IgD-negative memory B cell (primary cell): ENCODE measurements at regions not wholly inside any gene's neighbourhood (a gene's known extent, or its start where the extent isn't known, plus 50 kb on each side); places are given as distances from the start of the nearest gene placed in this dataset.
"Not testable (repeated sequence)": the region's sequence is repeated elsewhere in the genome, so short reads cannot be mapped to it uniquely, and the experiment has no call there.

Source experiments
- H3K27ac Mint-ChIP-seq, 3 donors: one replicate each; pipeline ENCODE4 v1.8.0; 2020 to 2022; ENCODE audit warnings: mild to moderate bottlenecking in 3 of 3, mixed read lengths in 3 of 3, moderate library complexity in 1 of 3
- H3K27me3 Mint-ChIP-seq: one replicate; pipeline ENCODE4 v1.8.0; 2021; ENCODE audit warnings: mixed read lengths
- H3K36me3 Mint-ChIP-seq: one replicate; pipeline ENCODE4 v1.8.0; 2020; ENCODE audit warnings: mild to moderate bottlenecking, mixed read lengths
- H3K4me1 Mint-ChIP-seq, 3 donors: one replicate each; pipeline ENCODE4 v1.8.0; 2020 to 2022; ENCODE audit warnings: mixed read lengths in 3 of 3, mild to moderate bottlenecking in 1 of 3
- H3K4me3 Mint-ChIP-seq, 4 donors: one replicate each; pipeline ENCODE4 v1.8.0; 2020 to 2022; ENCODE audit warnings: mild to moderate bottlenecking in 4 of 4, mixed read lengths in 4 of 4, moderate library complexity in 3 of 4
- H3K9me3 Mint-ChIP-seq, 3 donors: one replicate each; pipeline ENCODE4 v1.8.0; 2020 to 2021; ENCODE audit warnings: mixed read lengths in 3 of 3, mild to moderate bottlenecking in 1 of 3

- no peak overlapping the region for H3K27ac Mint-ChIP-seq
- no peaks in the 10 kb centered on the region for H3K4me1 Mint-ChIP-seq
- no peaks in the 10 kb centered on the region for H3K27me3 Mint-ChIP-seq
- no peaks in the 10 kb centered on the region for H3K36me3 Mint-ChIP-seq
- H3K4me3 Mint-ChIP-seq, result no peak overlapping the region
- H3K9me3 Mint-ChIP-seq, result peaks cover 0 to 2% (median 0%) of the 10 kb centered on the region in 3 donors
Measured at GRCh38 chr14:28607661-28608060, 158.9 kb upstream of the FOXG1 start.

GRCh38 chr14:28608443-28608842 is 158.1 kb upstream of the FOXG1 start:
- Mint-ChIP-seq H3K27ac (no peak overlapping the region), H3K36me3 (no peaks in the 10 kb centered on the region), H3K9me3 (no peaks in the 10 kb centered on the region), H3K27me3 (no peaks in the 10 kb centered on the region), H3K4me1 (no peaks in the 10 kb centered on the region), H3K4me3 (no peak overlapping the region)

GRCh38 chr14:28608851-28609828 is 157.4 kb upstream of the FOXG1 start:
- peaks cover 0 to 2% (median under 1%) of the 10 kb centered on the region in 3 donors for H3K9me3 Mint-ChIP-seq
- no peaks in the 10 kb centered on the region for H3K36me3 Mint-ChIP-seq
- no peak overlapping the region for H3K27ac Mint-ChIP-seq
- H3K4me1 Mint-ChIP-seq, result no peaks in the 10 kb centered on the region
- no peaks in the 10 kb centered on the region for H3K27me3 Mint-ChIP-seq
- H3K4me3 Mint-ChIP-seq, result no peak overlapping the region

GRCh38 chr14:28612414-28612813 is 154.2 kb upstream of the FOXG1 start:
- Mint-ChIP-seq H3K36me3 (no peaks in the 10 kb centered on the region), H3K9me3 (peaks cover 0 to 3% (median 2%) of the 10 kb centered on the region in 3 donors), H3K27me3 (no peaks in the 10 kb centered on the region), H3K4me1 (no peaks in the 10 kb centered on the region), H3K27ac (no peak overlapping the region), H3K4me3 (no peak overlapping the region)

GRCh38 chr14:28613532-28613931 is 153.1 kb upstream of the FOXG1 start:
- Mint-ChIP-seq H3K4me3 (no peak overlapping the region), H3K4me1 (no peaks in the 10 kb centered on the region), H3K9me3 (peaks cover 0 to 3% (median 2%) of the 10 kb centered on the region in 3 donors), H3K36me3 (no peaks in the 10 kb centered on the region), H3K27me3 (no peaks in the 10 kb centered on the region), H3K27ac (no peak overlapping the region)

GRCh38 chr14:28626780-28627179 is 139.8 kb upstream of the FOXG1 start:
- H3K27ac Mint-ChIP-seq, result no peak overlapping the region
- no peak overlapping the region for H3K4me3 Mint-ChIP-seq
- no peaks in the 10 kb centered on the region for H3K4me1 Mint-ChIP-seq
- H3K36me3 Mint-ChIP-seq, result no peaks in the 10 kb centered on the region
- no peaks in the 10 kb centered on the region for H3K27me3 Mint-ChIP-seq
- H3K9me3 Mint-ChIP-seq, result peaks cover 0 to 13% (median 2%) of the 10 kb centered on the region in 3 donors

- Mint-ChIP-seq H3K4me3 (no peak overlapping the region), H3K9me3 (peaks cover 0 to 17% (median 4%) of the 10 kb centered on the region in 3 donors), H3K27ac (no peak overlapping the region), H3K27me3 (no peaks in the 10 kb centered on the region), H3K36me3 (no peaks in the 10 kb centered on the region), H3K4me1 (no peaks in the 10 kb centered on the region)
Measured at GRCh38 chr14:28629328-28630004, 137.1 kb upstream of the FOXG1 start.

GRCh38 chr14:28630100-28630499 is 136.5 kb upstream of the FOXG1 start:
- Mint-ChIP-seq H3K36me3 (no peaks in the 10 kb centered on the region), H3K4me1 (no peaks in the 10 kb centered on the region), H3K4me3 (no peak overlapping the region), H3K9me3 (peaks cover 0 to 17% (median 4%) of the 10 kb centered on the region in 3 donors), H3K27me3 (no peaks in the 10 kb centered on the region), H3K27ac (no peak overlapping the region)

- H3K9me3 Mint-ChIP-seq, result peaks cover 5 to 17% (median 7%) of the 10 kb centered on the region in 3 donors
- no peaks in the 10 kb centered on the region for H3K27me3 Mint-ChIP-seq
- no peaks in the 10 kb centered on the region for H3K36me3 Mint-ChIP-seq
- H3K27ac Mint-ChIP-seq, result no peak overlapping the region
- no peak overlapping the region for H3K4me3 Mint-ChIP-seq
- H3K4me1 Mint-ChIP-seq, result no peaks in the 10 kb centered on the region
Measured at GRCh38 chr14:28635387-28635786, 131.2 kb upstream of the FOXG1 start.

- not testable (repeated sequence) for H3K36me3 Mint-ChIP-seq, H3K4me3 Mint-ChIP-seq, H3K27ac Mint-ChIP-seq, H3K27me3 Mint-ChIP-seq, H3K4me1 Mint-ChIP-seq
- peaks cover 5 to 14% (median 9%) of the 10 kb centered on the region in 3 donors for H3K9me3 Mint-ChIP-seq
Measured at GRCh38 chr14:28635816-28636215, 130.8 kb upstream of the FOXG1 start.

- H3K4me3 Mint-ChIP-seq, H3K27me3 Mint-ChIP-seq, H3K27ac Mint-ChIP-seq, H3K4me1 Mint-ChIP-seq, H3K36me3 Mint-ChIP-seq: not testable (repeated sequence)
- H3K9me3 Mint-ChIP-seq, result peaks cover under 1 to 12% (median 2%) of the 10 kb centered on the region in 3 donors
Measured at GRCh38 chr14:28641189-28641588, 125.4 kb upstream of the FOXG1 start.

- H3K9me3 Mint-ChIP-seq, result peaks cover 2 to 6% (median 3%) of the 10 kb centered on the region in 3 donors
- no peak overlapping the region for H3K4me3 Mint-ChIP-seq
- no peaks in the 10 kb centered on the region for H3K4me1 Mint-ChIP-seq
- no peak overlapping the region for H3K27ac Mint-ChIP-seq
- H3K27me3 Mint-ChIP-seq, result no peaks in the 10 kb centered on the region
- H3K36me3 Mint-ChIP-seq, result peaks cover 4% of the 10 kb centered on the region
Measured at GRCh38 chr14:28651148-28651547, 115.4 kb upstream of the FOXG1 start.

- no peak overlapping the region for H3K4me3 Mint-ChIP-seq
- H3K27me3 Mint-ChIP-seq, result no peaks in the 10 kb centered on the region
- H3K4me1 Mint-ChIP-seq, result no peaks in the 10 kb centered on the region
- peaks cover 4% of the 10 kb centered on the region for H3K36me3 Mint-ChIP-seq
- no peak overlapping the region for H3K27ac Mint-ChIP-seq
- H3K9me3 Mint-ChIP-seq, result peaks cover 2 to 5% (median 3%) of the 10 kb centered on the region in 3 donors
Measured at GRCh38 chr14:28652782-28653181, 113.8 kb upstream of the FOXG1 start.

GRCh38 chr14:28653521-28653920 is 113.1 kb upstream of the FOXG1 start:
- Mint-ChIP-seq H3K4me3 (no peak overlapping the region), H3K4me1 (no peaks in the 10 kb centered on the region), H3K36me3 (peaks cover 4% of the 10 kb centered on the region), H3K9me3 (peaks cover 2 to 5% (median 3%) of the 10 kb centered on the region in 3 donors), H3K27me3 (no peaks in the 10 kb centered on the region), H3K27ac (peak overlapping the region in 1 of 3 donors; percentile 28)

GRCh38 chr14:28656704-28657255 is 109.8 kb upstream of the FOXG1 start:
- no peaks in the 10 kb centered on the region for H3K9me3 Mint-ChIP-seq
- no peak overlapping the region for H3K4me3 Mint-ChIP-seq
- H3K27me3 Mint-ChIP-seq, result no peaks in the 10 kb centered on the region
- H3K4me1 Mint-ChIP-seq, result no peaks in the 10 kb centered on the region
- H3K27ac Mint-ChIP-seq, result no peak overlapping the region
- H3K36me3 Mint-ChIP-seq, result peaks cover 2% of the 10 kb centered on the region
